ENCODE measurements at regions not wholly inside any gene's neighbourhood (a gene's known extent, or its start where the extent isn't known, plus 50 kb on each side); places are given as distances from the start of the nearest gene placed in this dataset.

DNA sequence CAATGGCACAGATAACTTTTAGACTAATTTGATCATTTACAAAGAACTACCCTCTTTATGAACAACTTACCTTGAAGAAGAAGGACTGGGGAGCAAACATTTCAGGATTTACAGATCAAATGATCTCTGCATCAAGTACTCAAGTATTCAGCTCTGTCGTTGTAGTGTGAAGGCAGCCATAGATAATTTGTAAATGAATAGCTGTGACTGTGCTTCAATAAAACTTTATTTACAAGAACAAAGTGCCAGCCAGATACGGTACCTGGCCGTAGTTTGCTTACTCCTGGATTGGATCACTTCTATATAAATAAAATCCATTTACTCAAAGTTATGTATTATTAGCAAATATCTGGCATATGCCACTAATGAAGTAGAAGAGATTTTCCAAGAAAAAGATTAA lies 388.2 kb upstream of the SEMA3A start:
- TF ChIP-seq CTCF (IDR thresholded peaks at IDR 0.05), result no peak
- no peak for TF ChIP-seq POLR2A (IDR thresholded peaks at IDR 0.05)
